ENCODE measurements at regions not wholly inside any gene's neighbourhood (a gene's known extent, or its start where the extent isn't known, plus 50 kb on each side); places are given as distances from the start of the nearest gene placed in this dataset.

GRCh38 chr2:83933749-83934148, 525.3 kb downstream of the SUCLG1 start:
- TF ChIP-seq FOXA1 (IDR thresholded peaks at IDR 0.05; ENCODE audit: borderline replicate concordance) (no peak), SRF (CRISPR knock-in tag; IDR thresholded peaks at IDR 0.05) (no peak), FOXM1 (IDR thresholded peaks at IDR 0.05; ENCODE audit: low read depth) (no peak), FOXM1 (CRISPR knock-in tag; IDR thresholded peaks at IDR 0.05; ENCODE audit: low read depth) (no peak), CREB5 (CRISPR knock-in tag; IDR thresholded peaks at IDR 0.05) (no peak), HIVEP1 (CRISPR knock-in tag; IDR thresholded peaks at IDR 0.05) (no peak)
